Mammary epithelial cell (primary cell): ENCODE measurements at regions not wholly inside any gene's neighbourhood (a gene's known extent, or its start where the extent isn't known, plus 50 kb on each side); places are given as distances from the start of the nearest gene placed in this dataset.

Experiments
- EZH2 ChIP-seq: IDR thresholded peaks from 2 replicates; pipeline ENCODE4 v1.6.1; 2012; ENCODE audit warnings: low read length, inconsistent platforms, borderline replicate concordance
- TF ChIP-seq, protein P1 (sequence below), 2 donors: IDR thresholded peaks in 1 of 2; conservative IDR thresholded peaks in 1 of 2; 2 replicates each; pipeline ENCODE4 v1.5.1; 2011 to 2012; ENCODE audit warnings: inconsistent platforms in 2 of 2, low read length in 2 of 2, mild to moderate bottlenecking in 2 of 2, control low read depth in 1 of 2, low read depth in 1 of 2; ENCODE audit not compliant: insufficient read depth in 1 of 2; ENCODE audit errors: extremely low read depth in 1 of 2

DNA sequence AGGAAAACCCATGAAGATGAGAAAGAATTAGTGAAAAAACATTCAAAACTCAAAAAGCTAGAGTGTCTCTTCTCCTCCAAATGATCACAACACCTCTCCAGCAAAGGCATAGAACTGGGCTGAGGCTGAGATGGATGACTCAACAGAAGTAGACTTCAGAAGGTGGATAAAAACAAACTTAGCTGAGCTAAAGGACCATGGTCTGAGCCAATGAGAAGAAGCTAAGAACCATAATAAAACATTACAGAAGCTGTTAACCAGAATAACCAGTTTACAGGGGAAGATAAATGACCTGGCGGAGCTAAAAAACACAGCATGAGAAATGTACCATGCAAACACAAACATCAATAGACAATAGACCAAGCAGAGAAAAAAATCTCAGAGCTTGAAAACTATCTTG is 904.1 kb upstream of the MANEA start:
- TF ChIP-seq, protein P1, sequence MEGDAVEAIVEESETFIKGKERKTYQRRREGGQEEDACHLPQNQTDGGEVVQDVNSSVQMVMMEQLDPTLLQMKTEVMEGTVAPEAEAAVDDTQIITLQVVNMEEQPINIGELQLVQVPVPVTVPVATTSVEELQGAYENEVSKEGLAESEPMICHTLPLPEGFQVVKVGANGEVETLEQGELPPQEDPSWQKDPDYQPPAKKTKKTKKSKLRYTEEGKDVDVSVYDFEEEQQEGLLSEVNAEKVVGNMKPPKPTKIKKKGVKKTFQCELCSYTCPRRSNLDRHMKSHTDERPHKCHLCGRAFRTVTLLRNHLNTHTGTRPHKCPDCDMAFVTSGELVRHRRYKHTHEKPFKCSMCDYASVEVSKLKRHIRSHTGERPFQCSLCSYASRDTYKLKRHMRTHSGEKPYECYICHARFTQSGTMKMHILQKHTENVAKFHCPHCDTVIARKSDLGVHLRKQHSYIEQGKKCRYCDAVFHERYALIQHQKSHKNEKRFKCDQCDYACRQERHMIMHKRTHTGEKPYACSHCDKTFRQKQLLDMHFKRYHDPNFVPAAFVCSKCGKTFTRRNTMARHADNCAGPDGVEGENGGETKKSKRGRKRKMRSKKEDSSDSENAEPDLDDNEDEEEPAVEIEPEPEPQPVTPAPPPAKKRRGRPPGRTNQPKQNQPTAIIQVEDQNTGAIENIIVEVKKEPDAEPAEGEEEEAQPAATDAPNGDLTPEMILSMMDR (conservative IDR thresholded peaks at IDR 0.05 in 1 of 2, IDR thresholded peaks at IDR 0.05 in 1 of 2; ENCODE audit: extremely low read depth in 1 of 2, insufficient read depth in 1 of 2, low read depth in 1 of 2, low read length in 2 of 2) = no peak
- no peak for TF ChIP-seq EZH2
